ENCODE measurements at regions not wholly inside any gene's neighbourhood (a gene's known extent, or its start where the extent isn't known, plus 50 kb on each side); places are given as distances from the start of the nearest gene placed in this dataset.

GRCh38 chr2:234673961-234674759 is 177.3 kb upstream of the ARL4C start:
- H3K4me1 ChIP-seq, result peaks cover 0 to 20% (median under 1%) of the 10 kb centered on the region in 4 donors
- no peak overlapping the region for H3K27ac ChIP-seq
- H3K9me3 ChIP-seq, result no peaks in the 10 kb centered on the region
- TF ChIP-seq POLR2A (IDR thresholded peaks at IDR 0.05) (no peak), CTCF (IDR thresholded peaks at IDR 0.05) (no peak), EP300 (IDR thresholded peaks at IDR 0.05) (no peak)
- 73 to 97% methylated on average over 1 of the region's 1 CpG for WGBS, 2 donors
- DNase-seq (ENCODE audit: low spot score in 2 of 2), result no peak
- H3K36me3 ChIP-seq, result no peaks in the 10 kb centered on the region
- H3K4me3 ChIP-seq, result no peak overlapping the region
- no peaks in the 10 kb centered on the region for H3K27me3 ChIP-seq

- Histone ChIP-seq H3K4me3 (no peak overlapping the region), H3K36me3 (no peaks in the 10 kb centered on the region), H3K9me3 (no peaks in the 10 kb centered on the region), H3K27ac (no peak overlapping the region), H3K27me3 (no peaks in the 10 kb centered on the region), H3K4me1 (peaks cover 0 to 14% (median 0%) of the 10 kb centered on the region in 4 donors)
- WGBS, 2 donors, result 78 to 93% methylated on average over 1 of the region's 1 CpG
- TF ChIP-seq EP300 (IDR thresholded peaks at IDR 0.05), result no peak
- TF ChIP-seq CTCF (IDR thresholded peaks at IDR 0.05), result no peak
- no peak for TF ChIP-seq POLR2A (IDR thresholded peaks at IDR 0.05)
- no peak for DNase-seq (ENCODE audit: low spot score in 2 of 2)
These were observed 176.6 kb upstream of the ARL4C start for GRCh38 chr2:234673501-234673900.

GRCh38 chr2:234672498-234673150 is 175.7 kb upstream of the ARL4C start:
- H3K27ac ChIP-seq, result no peak overlapping the region
- H3K9me3 ChIP-seq, result no peaks in the 10 kb centered on the region
- no peaks in the 10 kb centered on the region for H3K27me3 ChIP-seq
- DNase-seq (ENCODE audit: low spot score in 2 of 2), result no peak
- 46 to 59% methylated on average over 8 of the region's 8 CpGs for WGBS, 2 donors
- TF ChIP-seq EP300 (IDR thresholded peaks at IDR 0.05), result no peak
- H3K4me1 ChIP-seq, result peaks cover 0 to 9% (median 0%) of the 10 kb centered on the region in 4 donors
- no peaks in the 10 kb centered on the region for H3K36me3 ChIP-seq
- no peak overlapping the region for H3K4me3 ChIP-seq

GRCh38 chr2:234671716-234672115 is 174.8 kb upstream of the ARL4C start:
- peaks cover 0 to 9% (median 0%) of the 10 kb centered on the region in 4 donors for H3K4me1 ChIP-seq
- H3K36me3 ChIP-seq, result no peaks in the 10 kb centered on the region
- WGBS, 2 donors, result 76 to 90% methylated on average over 3 of the region's 3 CpGs
- no peak overlapping the region for H3K27ac ChIP-seq
- TF ChIP-seq POLR2A (IDR thresholded peaks at IDR 0.05), result no peak
- no peak for TF ChIP-seq EP300 (IDR thresholded peaks at IDR 0.05)
- TF ChIP-seq CTCF (IDR thresholded peaks at IDR 0.05), result no peak
- DNase-seq (ENCODE audit: low spot score in 2 of 2), result no peak
- no peak overlapping the region for H3K4me3 ChIP-seq
- H3K27me3 ChIP-seq, result no peaks in the 10 kb centered on the region
- no peaks in the 10 kb centered on the region for H3K9me3 ChIP-seq

GRCh38 chr2:234671231-234671630 is 174.3 kb upstream of the ARL4C start:
- TF ChIP-seq EP300 (IDR thresholded peaks at IDR 0.05), result no peak
- TF ChIP-seq POLR2A (IDR thresholded peaks at IDR 0.05), result no peak
- TF ChIP-seq CTCF (IDR thresholded peaks at IDR 0.05), result no peak
- Histone ChIP-seq H3K9me3 (no peaks in the 10 kb centered on the region), H3K4me1 (peaks cover 0 to 9% (median 0%) of the 10 kb centered on the region in 4 donors), H3K27ac (no peak overlapping the region), H3K4me3 (no peak overlapping the region), H3K27me3 (no peaks in the 10 kb centered on the region), H3K36me3 (no peaks in the 10 kb centered on the region)
- DNase-seq (ENCODE audit: low spot score in 2 of 2), result no peak
- 79 to 94% methylated on average over 3 of the region's 3 CpGs for WGBS, 2 donors

All from tibial nerve (tissue), 4 donors.